ENCODE measurements at regions not wholly inside any gene's neighbourhood (a gene's known extent, or its start where the extent isn't known, plus 50 kb on each side); places are given as distances from the start of the nearest gene placed in this dataset.

DNA sequence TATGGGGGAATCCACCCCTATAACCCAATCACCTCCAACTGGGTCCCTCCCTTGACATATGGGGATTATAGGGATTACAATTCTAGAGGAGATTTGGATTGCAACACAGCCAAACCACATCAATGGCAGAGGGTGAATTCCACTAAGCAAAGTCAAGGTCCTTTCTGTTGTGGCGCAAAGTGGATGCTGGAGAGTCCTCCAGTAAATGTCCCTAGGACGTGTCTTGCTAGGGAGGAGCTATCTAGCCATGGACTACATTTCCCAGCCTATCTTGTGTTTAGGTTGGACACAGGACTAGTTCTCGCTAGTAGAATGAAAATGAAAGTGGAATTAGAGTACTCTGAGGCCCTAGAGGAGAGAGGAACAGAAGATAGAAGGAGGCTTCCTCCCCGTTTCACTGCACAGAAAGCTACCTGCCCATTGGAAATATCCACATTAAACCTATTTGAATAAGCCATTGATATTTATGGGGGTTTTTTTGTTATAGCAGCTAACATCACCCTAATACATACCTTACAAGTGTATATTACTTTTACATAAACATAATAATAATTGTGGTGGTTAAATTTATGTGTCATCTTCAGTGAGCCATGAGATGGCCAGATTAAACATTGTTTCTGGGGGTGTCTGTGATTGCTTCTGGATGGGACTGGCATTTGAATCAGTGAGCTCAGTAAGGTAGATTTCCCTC is 56.7 kb upstream of the ERCC4 start:
- no peak overlapping the region for H3K27ac Mint-ChIP-seq
- no CpG with 5 or more reads among the region's 4 CpGs for WGBS (ENCODE audit: insufficient coverage)

DNA sequence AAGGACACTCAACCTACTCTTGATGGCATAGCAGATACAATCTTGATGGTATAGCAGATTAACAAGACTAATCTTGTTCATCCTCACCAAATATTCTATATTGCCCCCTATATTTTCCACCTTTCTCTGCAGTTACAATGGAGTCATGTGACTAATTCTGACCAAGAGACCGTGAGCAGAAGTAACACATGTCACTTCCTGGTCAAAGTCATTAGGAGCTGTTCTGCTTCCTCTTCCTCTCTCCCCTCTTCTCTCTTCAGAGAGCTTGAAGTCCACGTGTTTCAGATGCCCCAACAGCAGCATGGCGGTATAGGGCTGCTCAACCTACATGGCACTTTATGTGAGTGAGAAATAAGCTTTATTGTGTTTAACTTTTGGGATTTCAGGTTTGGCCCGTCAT is 55.3 kb upstream of the ERCC4 start:
- Histone ChIP-seq H3K27me3 (ENCODE audit: control insufficient read depth in 2 of 2, insufficient read depth in 2 of 2, low read length in 2 of 2) (no peaks in the 10 kb centered on the region), H3K4me1 (ENCODE audit: control insufficient read depth in 1 of 2, insufficient read depth in 2 of 2, low read length in 2 of 2) (no peaks in the 10 kb centered on the region), H3K36me3 (replicated peaks in 1 of 2; ENCODE audit: control insufficient read depth in 1 of 2, insufficient read depth in 2 of 2, low read length in 2 of 2) (no peaks in the 10 kb centered on the region), H3K4me3 (replicated peaks in 1 of 3; ENCODE audit: low read depth in 2 of 3, low read length in 3 of 3) (peak overlapping the region in 1 of 3 experiments; percentile 31), H3K9ac (ENCODE audit: insufficient read depth, low read length, poor library complexity, severe bottlenecking) (no peak overlapping the region), H3K27ac (ENCODE audit: low read depth in 1 of 2, low read length in 2 of 2) (no peak overlapping the region), H3K79me2 (ENCODE audit: insufficient read depth, low read length) (no peaks in the 10 kb centered on the region), H2AFZ (ENCODE audit: insufficient read depth, low read depth, low read length, poor library complexity, severe bottlenecking) (peak overlapping the region; percentile 62), H3K4me2 (replicated peaks; ENCODE audit: extremely low read depth, low read length, poor library complexity, severe bottlenecking) (no peak overlapping the region), H4K20me1 (ENCODE audit: insufficient read depth, low read length) (no peaks in the 10 kb centered on the region), H3K9me3 (replicated peaks in 1 of 2; ENCODE audit: control insufficient read depth in 1 of 2, insufficient read depth in 1 of 2, low read length in 2 of 2) (peaks cover 6 to 18% of the 10 kb centered on the region in 2 donors)
- H3K4me1 Mint-ChIP-seq, result peaks cover 4% of the 10 kb centered on the region
- TF ChIP-seq, protein P1, sequence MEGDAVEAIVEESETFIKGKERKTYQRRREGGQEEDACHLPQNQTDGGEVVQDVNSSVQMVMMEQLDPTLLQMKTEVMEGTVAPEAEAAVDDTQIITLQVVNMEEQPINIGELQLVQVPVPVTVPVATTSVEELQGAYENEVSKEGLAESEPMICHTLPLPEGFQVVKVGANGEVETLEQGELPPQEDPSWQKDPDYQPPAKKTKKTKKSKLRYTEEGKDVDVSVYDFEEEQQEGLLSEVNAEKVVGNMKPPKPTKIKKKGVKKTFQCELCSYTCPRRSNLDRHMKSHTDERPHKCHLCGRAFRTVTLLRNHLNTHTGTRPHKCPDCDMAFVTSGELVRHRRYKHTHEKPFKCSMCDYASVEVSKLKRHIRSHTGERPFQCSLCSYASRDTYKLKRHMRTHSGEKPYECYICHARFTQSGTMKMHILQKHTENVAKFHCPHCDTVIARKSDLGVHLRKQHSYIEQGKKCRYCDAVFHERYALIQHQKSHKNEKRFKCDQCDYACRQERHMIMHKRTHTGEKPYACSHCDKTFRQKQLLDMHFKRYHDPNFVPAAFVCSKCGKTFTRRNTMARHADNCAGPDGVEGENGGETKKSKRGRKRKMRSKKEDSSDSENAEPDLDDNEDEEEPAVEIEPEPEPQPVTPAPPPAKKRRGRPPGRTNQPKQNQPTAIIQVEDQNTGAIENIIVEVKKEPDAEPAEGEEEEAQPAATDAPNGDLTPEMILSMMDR (IDR thresholded peaks at IDR 0.05), result no peak
- H3K27ac Mint-ChIP-seq, result peak overlapping the region in 1 of 7 donors; percentile 60
- H3K36me3 Mint-ChIP-seq, result no peaks in the 10 kb centered on the region
- no peak overlapping the region for H3K4me3 Mint-ChIP-seq
- no peak for DNase-seq
- peaks cover 3 to 24% (median 13%) of the 10 kb centered on the region in 7 donors for H3K9me3 Mint-ChIP-seq
- intact Hi-C loops (cut with micrococcal nuclease), result no loop called here
- 63% methylated on average over 3 of the region's 4 CpGs for WGBS (ENCODE audit: insufficient coverage)
- H3K27me3 Mint-ChIP-seq (ENCODE audit: low read depth in 3 of 3), result peaks cover 0 to 3% (median 2%) of the 10 kb centered on the region in 3 donors

More for the DNA sequence above, 56.7 kb upstream of the ERCC4 start:
- TF ChIP-seq, protein P1 (IDR thresholded peaks at IDR 0.05), result no peak
- no peak overlapping the region for H3K4me2 ChIP-seq (replicated peaks; ENCODE audit: extremely low read depth, low read length, poor library complexity, severe bottlenecking)
- H3K9ac ChIP-seq (ENCODE audit: insufficient read depth, low read length, poor library complexity, severe bottlenecking), result no peak overlapping the region
- no peak overlapping the region for H2AFZ ChIP-seq (ENCODE audit: insufficient read depth, low read depth, low read length, poor library complexity, severe bottlenecking)
- no peak overlapping the region for H3K27ac ChIP-seq (ENCODE audit: low read depth in 1 of 2, low read length in 2 of 2)
- peaks cover 0 to 2% (median 0%) of the 10 kb centered on the region in 3 donors for H3K27me3 Mint-ChIP-seq (ENCODE audit: low read depth in 3 of 3)
- H3K4me1 ChIP-seq (ENCODE audit: control insufficient read depth in 1 of 2, insufficient read depth in 2 of 2, low read length in 2 of 2), result no peaks in the 10 kb centered on the region
- H3K9me3 Mint-ChIP-seq, result peaks cover 3 to 24% (median 14%) of the 10 kb centered on the region in 7 donors
- no peaks in the 10 kb centered on the region for H4K20me1 ChIP-seq (ENCODE audit: insufficient read depth, low read length)
- DNase-seq, result no peak
- no peaks in the 10 kb centered on the region for H3K79me2 ChIP-seq (ENCODE audit: insufficient read depth, low read length)
- peaks cover 6 to 18% of the 10 kb centered on the region in 2 donors for H3K9me3 ChIP-seq (replicated peaks in 1 of 2; ENCODE audit: control insufficient read depth in 1 of 2, insufficient read depth in 1 of 2, low read length in 2 of 2)
- no peak overlapping the region for H3K4me3 ChIP-seq (replicated peaks in 1 of 3; ENCODE audit: low read depth in 2 of 3, low read length in 3 of 3)
- H3K36me3 ChIP-seq (replicated peaks in 1 of 2; ENCODE audit: control insufficient read depth in 1 of 2, insufficient read depth in 2 of 2, low read length in 2 of 2), result no peaks in the 10 kb centered on the region
- H3K27me3 ChIP-seq (ENCODE audit: control insufficient read depth in 2 of 2, insufficient read depth in 2 of 2, low read length in 2 of 2), result no peaks in the 10 kb centered on the region
- no peak overlapping the region for H3K4me3 Mint-ChIP-seq
- H3K36me3 Mint-ChIP-seq, result no peaks in the 10 kb centered on the region
- peaks cover 4% of the 10 kb centered on the region for H3K4me1 Mint-ChIP-seq
- intact Hi-C loops (cut with micrococcal nuclease), result no loop called here

All from CD14-positive monocyte (primary cell).